ENCODE measurements at regions not wholly inside any gene's neighbourhood (a gene's known extent, or its start where the extent isn't known, plus 50 kb on each side); places are given as distances from the start of the nearest gene placed in this dataset.

DNA sequence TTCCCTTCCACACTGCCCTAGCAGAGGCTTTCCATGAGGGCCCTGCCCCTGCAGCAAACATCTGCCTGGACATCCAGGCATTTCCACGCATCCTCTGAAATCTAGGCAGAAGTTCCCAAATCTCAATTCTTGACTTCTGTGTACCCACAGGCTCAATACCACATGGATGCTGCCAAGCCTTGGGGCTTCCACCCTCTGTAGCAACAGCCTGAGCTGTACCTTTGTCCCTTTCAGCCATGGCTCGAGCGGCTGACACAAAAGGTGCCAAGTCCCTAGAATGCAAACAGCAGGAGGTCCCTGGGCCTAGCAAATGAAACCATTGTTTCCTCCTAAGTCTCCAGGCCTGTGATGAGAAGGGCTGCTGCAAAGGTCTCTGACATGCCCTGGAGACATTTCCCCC, 744.5 kb upstream of the LINC00305 start:
- Histone ChIP-seq H3K9ac (ENCODE audit: low read depth, low read length) (no peak overlapping the region), H3K27ac (ENCODE audit: low read length) (no peak overlapping the region), H3K36me3 (ENCODE audit: insufficient read depth, low read depth, low read length) (no peaks in the 10 kb centered on the region), H3K9me3 (ENCODE audit: insufficient read depth, low read depth, low read length) (peaks cover 14% of the 10 kb centered on the region; the same call in 1 of the 2 replicates), H3K4me1 (ENCODE audit: insufficient read depth, low read length) (no peaks in the 10 kb centered on the region), H3K27me3 (ENCODE audit: insufficient read depth, low read length) (no peaks in the 10 kb centered on the region), H3K4me3 (ENCODE audit: low read length) (no peak overlapping the region)

DNA sequence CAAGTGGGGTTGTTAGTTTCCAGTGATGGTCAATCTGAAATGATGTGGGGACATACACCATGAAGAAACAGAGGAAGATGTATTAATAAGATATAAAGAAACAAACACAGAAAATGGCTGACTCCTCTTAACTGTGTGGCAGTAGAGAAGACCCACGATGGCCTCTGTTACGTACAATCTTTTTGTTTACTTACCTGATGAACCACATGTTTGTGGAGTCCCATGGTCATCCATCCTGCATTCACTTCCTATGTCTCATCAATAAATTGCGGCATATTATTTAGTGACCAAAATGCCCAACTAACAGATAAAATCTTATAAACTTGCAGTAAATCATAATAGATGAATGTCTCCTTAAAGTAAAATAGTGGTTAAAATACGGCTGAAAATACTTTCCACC, 740.1 kb upstream of the LINC00305 start:
- Histone ChIP-seq H3K27ac (ENCODE audit: low read length) (no peak overlapping the region), H3K9ac (ENCODE audit: low read depth, low read length) (no peak overlapping the region), H3K9me3 (ENCODE audit: insufficient read depth, low read depth, low read length) (peaks cover 10% of the 10 kb centered on the region; the same call in 1 of the 2 replicates)

DNA sequence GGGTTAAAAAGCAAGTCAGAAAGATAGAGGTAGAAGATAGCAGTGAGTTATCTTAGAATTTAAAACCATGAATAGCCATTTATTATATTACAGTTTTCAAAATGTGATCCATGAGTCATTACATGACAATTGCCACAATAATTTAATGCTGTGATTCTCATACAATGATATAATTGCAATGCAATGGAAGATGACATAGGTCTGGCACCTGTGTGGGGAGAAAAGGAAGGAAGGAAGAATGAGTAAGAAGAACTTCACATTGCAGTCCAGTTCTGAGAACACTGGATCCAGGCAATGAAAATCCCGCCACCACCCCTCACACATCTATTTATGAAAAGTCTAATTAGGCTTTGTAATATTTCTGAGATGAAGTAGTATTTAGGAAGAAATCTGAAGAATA, 738.1 kb upstream of the LINC00305 start:
- Histone ChIP-seq H3K27me3 (ENCODE audit: insufficient read depth, low read length) (no peaks in the 10 kb centered on the region), H3K4me3 (ENCODE audit: low read length) (no peak overlapping the region), H3K27ac (ENCODE audit: low read length) (no peak overlapping the region), H3K36me3 (ENCODE audit: insufficient read depth, low read depth, low read length) (no peaks in the 10 kb centered on the region), H3K4me1 (ENCODE audit: insufficient read depth, low read length) (no peaks in the 10 kb centered on the region), H3K9ac (ENCODE audit: low read depth, low read length) (no peak overlapping the region), H3K9me3 (ENCODE audit: insufficient read depth, low read depth, low read length) (no peaks in the 10 kb centered on the region)

More for the DNA sequence above, 740.1 kb upstream of the LINC00305 start:
- Histone ChIP-seq H3K36me3 (ENCODE audit: insufficient read depth, low read depth, low read length) (no peaks in the 10 kb centered on the region), H3K4me3 (ENCODE audit: low read length) (no peak overlapping the region), H3K27me3 (ENCODE audit: insufficient read depth, low read length) (no peaks in the 10 kb centered on the region), H3K4me1 (ENCODE audit: insufficient read depth, low read length) (no peaks in the 10 kb centered on the region)

DNA sequence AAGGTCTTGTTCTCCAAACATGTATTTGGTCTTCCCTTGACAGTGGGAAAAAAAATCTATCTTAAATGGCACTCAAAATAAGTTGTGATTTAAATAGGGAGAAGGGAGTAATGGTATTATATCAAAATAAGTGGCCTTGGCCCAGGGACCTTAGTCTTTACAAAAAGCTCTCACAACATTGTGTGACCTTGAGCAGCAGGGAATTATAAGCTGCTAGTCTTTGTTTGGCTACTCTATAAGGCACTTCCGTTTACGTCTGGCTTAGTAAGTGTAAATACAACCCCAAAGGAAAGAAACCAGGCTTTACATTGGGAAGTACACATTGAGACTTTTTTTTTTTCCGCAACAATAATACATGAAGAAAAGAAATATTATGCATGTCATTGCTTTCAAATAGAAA, 734.0 kb upstream of the LINC00305 start:
- H3K27me3 ChIP-seq (ENCODE audit: insufficient read depth, low read length): no peaks in the 10 kb centered on the region
- H3K9me3 ChIP-seq (ENCODE audit: insufficient read depth, low read depth, low read length): no peaks in the 10 kb centered on the region
- H3K36me3 ChIP-seq (ENCODE audit: insufficient read depth, low read depth, low read length): no peaks in the 10 kb centered on the region
- no peak overlapping the region for H3K9ac ChIP-seq (ENCODE audit: low read depth, low read length)
- H3K27ac ChIP-seq (ENCODE audit: low read length): no peak overlapping the region
- H3K4me3 ChIP-seq (ENCODE audit: low read length): no peak overlapping the region
- no peaks in the 10 kb centered on the region for H3K4me1 ChIP-seq (ENCODE audit: insufficient read depth, low read length)

- H3K4me1 ChIP-seq (ENCODE audit: insufficient read depth, low read length): no peaks in the 10 kb centered on the region
- no peak overlapping the region for H3K9ac ChIP-seq (ENCODE audit: low read depth, low read length)
- no peak overlapping the region for H3K27ac ChIP-seq (ENCODE audit: low read length)
- H3K27me3 ChIP-seq (ENCODE audit: insufficient read depth, low read length): no peaks in the 10 kb centered on the region
- H3K4me3 ChIP-seq (ENCODE audit: low read length): no peak overlapping the region
- H3K36me3 ChIP-seq (ENCODE audit: insufficient read depth, low read depth, low read length): no peaks in the 10 kb centered on the region
- H3K9me3 ChIP-seq (ENCODE audit: insufficient read depth, low read depth, low read length): no peaks in the 10 kb centered on the region
Measured at GRCh38 chr18:64876833-64877232, 727.9 kb upstream of the LINC00305 start.

GRCh38 chr18:64872710-64873458, 724.0 kb upstream of the LINC00305 start:
- no peaks in the 10 kb centered on the region for H3K27me3 ChIP-seq (ENCODE audit: insufficient read depth, low read length)
- no peaks in the 10 kb centered on the region for H3K4me1 ChIP-seq (ENCODE audit: insufficient read depth, low read length)
- H3K4me3 ChIP-seq (ENCODE audit: low read length): no peak overlapping the region
- no peak overlapping the region for H3K27ac ChIP-seq (ENCODE audit: low read length)
- no peaks in the 10 kb centered on the region for H3K9me3 ChIP-seq (ENCODE audit: insufficient read depth, low read depth, low read length)
- H3K9ac ChIP-seq (ENCODE audit: low read depth, low read length): no peak overlapping the region
- H3K36me3 ChIP-seq (ENCODE audit: insufficient read depth, low read depth, low read length): no peaks in the 10 kb centered on the region

DNA sequence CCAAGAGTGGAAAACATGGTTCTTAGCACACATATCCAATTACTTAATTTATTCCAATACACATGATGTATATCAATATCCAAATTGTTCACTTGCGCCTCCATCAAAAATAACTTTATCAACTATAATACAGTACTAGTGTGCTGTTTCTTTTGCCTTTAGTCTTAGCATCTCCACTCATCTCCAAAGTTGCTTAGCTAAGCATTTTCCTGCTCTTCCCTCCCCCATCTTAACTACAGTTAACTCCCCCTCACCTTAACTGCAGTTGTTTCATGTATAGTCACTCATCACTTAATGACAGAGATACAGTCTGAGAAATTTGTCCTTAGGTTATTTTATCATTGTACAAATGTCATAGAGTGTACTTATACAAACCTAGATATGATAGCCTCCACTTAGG, 705.2 kb upstream of the LINC00305 start:
- no peaks in the 10 kb centered on the region for H3K36me3 ChIP-seq (ENCODE audit: insufficient read depth, low read depth, low read length)
- no peak overlapping the region for H3K9ac ChIP-seq (ENCODE audit: low read depth, low read length)
- H3K4me3 ChIP-seq (ENCODE audit: low read length): no peak overlapping the region
- H3K27me3 ChIP-seq (ENCODE audit: insufficient read depth, low read length): no peaks in the 10 kb centered on the region
- no peak overlapping the region for H3K27ac ChIP-seq (ENCODE audit: low read length)
- H3K4me1 ChIP-seq (ENCODE audit: insufficient read depth, low read length): peaks cover 4% of the 10 kb centered on the region; the same call in 1 of the 2 replicates
- H3K9me3 ChIP-seq (ENCODE audit: insufficient read depth, low read depth, low read length): no peaks in the 10 kb centered on the region

DNA sequence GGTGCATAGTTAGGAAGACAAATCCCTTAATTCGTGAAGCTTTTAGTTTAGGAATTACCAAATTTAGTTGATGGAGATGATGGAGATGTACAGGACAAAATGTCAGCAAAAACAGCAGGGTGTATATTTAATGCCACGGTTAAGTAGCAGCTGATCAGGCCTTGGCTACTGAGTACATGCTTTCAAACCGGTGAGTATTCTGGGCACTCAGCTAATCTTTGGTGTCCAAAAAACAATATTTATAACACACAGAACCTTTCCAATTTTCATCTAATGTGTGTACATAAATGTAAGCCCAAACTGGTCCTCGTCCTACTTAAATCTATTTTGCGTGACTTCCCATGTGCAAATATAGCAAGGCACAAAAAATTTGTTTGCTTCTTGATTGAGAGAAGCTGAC, 703.4 kb upstream of the LINC00305 start:
- no peaks in the 10 kb centered on the region for H3K4me1 ChIP-seq (ENCODE audit: insufficient read depth, low read length)
- H3K4me3 ChIP-seq (ENCODE audit: low read length): no peak overlapping the region
- no peak overlapping the region for H3K27ac ChIP-seq (ENCODE audit: low read length)
- H3K27me3 ChIP-seq (ENCODE audit: insufficient read depth, low read length): no peaks in the 10 kb centered on the region
- H3K9me3 ChIP-seq (ENCODE audit: insufficient read depth, low read depth, low read length): no peaks in the 10 kb centered on the region
- no peak overlapping the region for H3K9ac ChIP-seq (ENCODE audit: low read depth, low read length)
- H3K36me3 ChIP-seq (ENCODE audit: insufficient read depth, low read depth, low read length): no peaks in the 10 kb centered on the region

DNA sequence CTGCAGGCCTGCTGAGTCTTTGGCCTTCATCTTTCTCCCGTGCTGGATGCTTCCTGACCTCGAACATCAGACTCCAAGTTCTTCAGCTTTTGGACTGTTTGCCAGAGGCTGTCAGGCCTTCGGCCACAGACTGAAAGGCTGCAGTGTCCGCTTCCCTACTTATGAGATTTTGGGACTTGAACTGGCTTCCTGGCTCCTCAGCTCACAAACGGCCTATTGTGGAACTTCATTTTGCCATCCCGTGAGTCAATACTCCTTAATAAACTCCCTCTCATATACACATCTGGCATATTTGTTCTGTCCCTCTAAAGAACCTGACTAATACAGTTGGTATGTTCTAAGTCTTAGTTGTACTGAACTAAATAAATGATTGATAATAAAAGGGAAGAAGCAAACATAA, 702.8 kb upstream of the LINC00305 start:
- Histone ChIP-seq H3K36me3 (ENCODE audit: insufficient read depth, low read depth, low read length) (no peaks in the 10 kb centered on the region), H3K9ac (ENCODE audit: low read depth, low read length) (no peak overlapping the region), H3K27me3 (ENCODE audit: insufficient read depth, low read length) (no peaks in the 10 kb centered on the region), H3K27ac (ENCODE audit: low read length) (no peak overlapping the region), H3K4me1 (ENCODE audit: insufficient read depth, low read length) (no peaks in the 10 kb centered on the region), H3K4me3 (ENCODE audit: low read length) (no peak overlapping the region), H3K9me3 (ENCODE audit: insufficient read depth, low read depth, low read length) (no peaks in the 10 kb centered on the region)

DNA sequence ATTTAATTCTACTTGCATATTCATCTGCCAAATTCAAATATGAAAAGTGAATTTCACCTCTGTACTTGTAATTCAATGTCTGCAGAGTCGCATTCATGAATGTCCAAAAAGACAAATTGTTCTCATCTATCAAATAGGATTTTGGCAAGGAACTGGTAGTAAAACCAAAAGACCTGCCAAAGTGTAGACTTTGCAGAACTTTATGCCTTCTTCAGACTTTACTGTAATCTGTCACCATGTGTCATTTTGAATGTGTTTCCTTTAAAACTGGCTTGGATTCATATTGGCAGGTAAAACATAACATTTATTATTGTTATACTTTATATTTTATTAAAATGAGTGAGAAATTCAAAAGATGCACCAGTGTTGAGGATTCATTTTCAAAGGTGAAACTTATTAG, 701.9 kb upstream of the LINC00305 start:
- H3K27me3 ChIP-seq (ENCODE audit: insufficient read depth, low read length): no peaks in the 10 kb centered on the region
- H3K4me1 ChIP-seq (ENCODE audit: insufficient read depth, low read length): no peaks in the 10 kb centered on the region

DNA sequence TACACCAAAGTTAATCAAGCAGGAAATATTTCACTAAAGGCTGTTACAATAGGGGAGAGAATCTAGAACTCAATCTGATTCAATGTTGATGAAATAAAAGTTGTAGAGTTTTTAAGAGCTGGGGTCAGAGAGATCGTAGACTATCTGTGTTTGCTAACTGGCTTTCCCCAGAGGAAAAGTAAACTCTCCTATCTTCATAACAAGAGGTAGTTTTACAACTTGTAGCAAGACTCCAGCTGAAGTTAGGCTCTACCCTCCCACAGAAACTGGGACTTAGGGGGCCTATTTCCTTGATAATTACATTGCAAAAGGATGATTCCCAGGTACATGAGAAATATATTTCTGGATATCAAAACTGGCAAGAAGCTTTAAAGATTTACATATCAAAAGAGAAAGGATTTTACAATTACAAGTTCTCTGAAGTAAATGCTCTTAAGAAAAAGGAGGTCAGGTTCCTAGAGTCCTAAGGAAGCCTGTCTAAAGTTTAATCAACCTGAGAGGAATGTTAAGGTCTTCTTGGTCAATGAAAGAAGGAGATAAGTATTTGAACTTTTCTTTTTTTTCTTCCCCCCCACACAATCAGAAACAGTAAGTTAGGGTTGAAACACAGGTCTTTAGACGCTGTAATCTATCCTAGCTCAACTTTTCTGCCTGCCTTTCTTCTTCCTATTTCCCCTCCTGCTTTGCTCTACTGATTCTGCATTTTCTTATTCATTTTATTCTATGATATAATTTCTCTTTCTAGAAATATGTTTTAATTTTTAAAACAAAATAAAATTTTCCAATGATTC, 692.2 kb upstream of the LINC00305 start:
- H3K36me3 ChIP-seq (ENCODE audit: insufficient read depth, low read depth, low read length): no peaks in the 10 kb centered on the region
- H3K9ac ChIP-seq (ENCODE audit: low read depth, low read length): no peak overlapping the region
- no peaks in the 10 kb centered on the region for H3K9me3 ChIP-seq (ENCODE audit: insufficient read depth, low read depth, low read length)
- no peaks in the 10 kb centered on the region for H3K27me3 ChIP-seq (ENCODE audit: insufficient read depth, low read length)
- no peak overlapping the region for H3K27ac ChIP-seq (ENCODE audit: low read length)
- H3K4me1 ChIP-seq (ENCODE audit: insufficient read depth, low read length): peaks cover 5% of the 10 kb centered on the region; the same call in 1 of the 2 replicates
- no peak overlapping the region for H3K4me3 ChIP-seq (ENCODE audit: low read length)

More for the DNA sequence above, 701.9 kb upstream of the LINC00305 start:
- Histone ChIP-seq H3K9me3 (ENCODE audit: insufficient read depth, low read depth, low read length) (no peaks in the 10 kb centered on the region), H3K4me3 (ENCODE audit: low read length) (no peak overlapping the region), H3K27ac (ENCODE audit: low read length) (no peak overlapping the region), H3K36me3 (ENCODE audit: insufficient read depth, low read depth, low read length) (no peaks in the 10 kb centered on the region), H3K9ac (ENCODE audit: low read depth, low read length) (no peak overlapping the region)

DNA sequence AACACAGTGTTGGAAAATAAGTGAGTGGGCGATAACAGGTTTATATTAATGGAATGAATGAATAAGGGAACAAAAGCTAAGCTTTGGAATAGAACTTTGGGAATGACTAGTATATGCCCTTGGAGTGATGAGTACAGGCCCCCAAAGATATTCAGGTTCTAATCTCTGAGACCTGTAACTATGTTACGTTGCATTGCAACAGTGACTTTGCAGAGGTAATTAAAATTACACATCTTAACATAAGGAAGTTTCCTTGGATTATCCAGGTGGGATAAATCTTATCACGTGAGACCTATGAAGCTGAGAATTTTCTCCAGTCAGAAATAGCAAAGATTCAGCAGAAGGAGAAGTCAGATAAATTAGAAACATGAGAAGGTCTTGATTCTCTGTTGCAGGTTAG, 661.5 kb upstream of the LINC00305 start:
- Histone ChIP-seq H3K9ac (ENCODE audit: low read depth, low read length) (no peak overlapping the region), H3K27ac (ENCODE audit: low read length) (no peak overlapping the region), H3K9me3 (ENCODE audit: insufficient read depth, low read depth, low read length) (no peaks in the 10 kb centered on the region), H3K36me3 (ENCODE audit: insufficient read depth, low read depth, low read length) (no peaks in the 10 kb centered on the region), H3K4me1 (ENCODE audit: insufficient read depth, low read length) (no peaks in the 10 kb centered on the region), H3K27me3 (ENCODE audit: insufficient read depth, low read length) (no peaks in the 10 kb centered on the region), H3K4me3 (ENCODE audit: low read length) (no peak overlapping the region)
